AG04450 (cell line): ENCODE measurements at regions not wholly inside any gene's neighbourhood (a gene's known extent, or its start where the extent isn't known, plus 50 kb on each side); places are given as distances from the start of the nearest gene placed in this dataset.

Source experiments
- CTCF ChIA-PET: fragments of 300-600, 350-600 bp; formaldehyde crosslinking; extraction: SDS; loops from one replicate; lab custom pipeline; 2022; ENCODE audit warnings: antibody characterized with exemption, inconsistent platforms; lab: Charles Lee
- POLR2A ChIA-PET: fragments of 350-600 bp; formaldehyde crosslinking; extraction: SDS; loops from one replicate; lab custom pipeline; 2021; ENCODE audit warnings: antibody characterized with exemption, inconsistent platforms; lab: Yijun Ruan, JAX
- DNase-seq: peaks from one replicate; pipeline ENCODE4 v3.0.0-alpha.2; 2011; ENCODE audit warnings: low read depth, low spot score
- H3K27ac ChIP-seq: one replicate; pipeline ENCODE4 v1.5.1; 2012; ENCODE audit warnings: low read depth, low read length, control low read depth
- H3K27me3 ChIP-seq: one replicate; pipeline ENCODE4 v1.6.0; 2012; ENCODE audit warnings: low read length; ENCODE audit not compliant: control insufficient read depth, insufficient read depth
- H3K4me3 ChIP-seq: 2 replicates; pipeline ENCODE4 v1.5.1; 2011; ENCODE audit warnings: mild to moderate bottlenecking, low read depth, low read length, control low read depth
- H3K9me3 ChIP-seq: 2 replicates; pipeline ENCODE4 v1.5.1; 2012; ENCODE audit warnings: low read length; ENCODE audit not compliant: control insufficient read depth, insufficient read depth
- TF ChIP-seq, protein P1 (sequence below): IDR thresholded peaks from 2 replicates; pipeline ENCODE4 v1.5.1; 2011; ENCODE audit warnings: low read depth, low read length, control low read depth, inconsistent platforms

DNA sequence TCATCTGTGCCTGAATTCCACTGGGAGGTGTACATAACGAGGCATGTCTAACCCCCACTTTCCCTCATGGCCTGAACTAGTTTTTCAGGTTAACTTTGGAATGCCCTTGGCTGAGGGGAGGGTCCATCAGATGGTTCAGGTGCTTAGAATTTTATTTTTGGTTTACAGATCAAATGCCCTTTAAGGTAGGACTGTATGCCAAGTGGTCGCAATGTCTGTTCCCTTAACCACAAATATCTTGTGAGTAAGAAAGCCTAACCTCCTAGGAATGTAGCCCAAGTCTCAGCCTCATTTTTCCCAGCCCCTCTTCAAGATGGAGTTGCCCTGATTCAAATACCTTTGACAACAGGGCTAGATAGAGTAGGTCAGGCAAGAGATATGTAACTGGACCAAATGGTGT is 78.4 kb downstream of the RNASET2 start:
- Histone ChIP-seq H3K4me3 (no peak overlapping the region), H3K27me3 (no peaks in the 10 kb centered on the region), H3K9me3 (no peaks in the 10 kb centered on the region), H3K27ac (no peak overlapping the region)
- ChIA-PET CTCF (no interaction called here), POLR2A (no interaction called here)
- TF ChIP-seq, protein P1, sequence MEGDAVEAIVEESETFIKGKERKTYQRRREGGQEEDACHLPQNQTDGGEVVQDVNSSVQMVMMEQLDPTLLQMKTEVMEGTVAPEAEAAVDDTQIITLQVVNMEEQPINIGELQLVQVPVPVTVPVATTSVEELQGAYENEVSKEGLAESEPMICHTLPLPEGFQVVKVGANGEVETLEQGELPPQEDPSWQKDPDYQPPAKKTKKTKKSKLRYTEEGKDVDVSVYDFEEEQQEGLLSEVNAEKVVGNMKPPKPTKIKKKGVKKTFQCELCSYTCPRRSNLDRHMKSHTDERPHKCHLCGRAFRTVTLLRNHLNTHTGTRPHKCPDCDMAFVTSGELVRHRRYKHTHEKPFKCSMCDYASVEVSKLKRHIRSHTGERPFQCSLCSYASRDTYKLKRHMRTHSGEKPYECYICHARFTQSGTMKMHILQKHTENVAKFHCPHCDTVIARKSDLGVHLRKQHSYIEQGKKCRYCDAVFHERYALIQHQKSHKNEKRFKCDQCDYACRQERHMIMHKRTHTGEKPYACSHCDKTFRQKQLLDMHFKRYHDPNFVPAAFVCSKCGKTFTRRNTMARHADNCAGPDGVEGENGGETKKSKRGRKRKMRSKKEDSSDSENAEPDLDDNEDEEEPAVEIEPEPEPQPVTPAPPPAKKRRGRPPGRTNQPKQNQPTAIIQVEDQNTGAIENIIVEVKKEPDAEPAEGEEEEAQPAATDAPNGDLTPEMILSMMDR: no peak
- DNase-seq: no peak

DNA sequence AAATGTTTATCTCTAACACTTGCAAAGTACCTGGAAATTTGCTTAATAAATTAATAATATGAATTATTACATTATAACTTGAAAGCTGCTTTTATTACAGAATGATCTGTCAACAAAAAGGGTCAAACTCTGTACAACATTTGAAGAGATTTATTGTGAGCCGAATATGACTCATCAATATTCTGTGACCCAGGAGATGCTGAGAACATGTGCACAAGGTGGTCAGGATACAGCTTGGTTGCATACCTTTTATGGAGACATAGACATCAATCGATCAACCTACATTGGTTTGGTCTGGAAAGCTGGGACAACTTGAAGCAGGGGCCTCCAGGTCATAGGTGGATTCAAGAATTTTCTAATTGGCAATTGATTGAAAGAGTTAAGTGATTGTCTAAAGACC is 79.0 kb downstream of the RNASET2 start:
- H3K27ac ChIP-seq: no peak overlapping the region
- TF ChIP-seq, protein P1: no peak
- ChIA-PET POLR2A (no interaction called here), CTCF (no interaction called here)
- no peaks in the 10 kb centered on the region for H3K27me3 ChIP-seq
- H3K4me3 ChIP-seq: no peak overlapping the region
- DNase-seq: no peak
- H3K9me3 ChIP-seq: no peaks in the 10 kb centered on the region

DNA sequence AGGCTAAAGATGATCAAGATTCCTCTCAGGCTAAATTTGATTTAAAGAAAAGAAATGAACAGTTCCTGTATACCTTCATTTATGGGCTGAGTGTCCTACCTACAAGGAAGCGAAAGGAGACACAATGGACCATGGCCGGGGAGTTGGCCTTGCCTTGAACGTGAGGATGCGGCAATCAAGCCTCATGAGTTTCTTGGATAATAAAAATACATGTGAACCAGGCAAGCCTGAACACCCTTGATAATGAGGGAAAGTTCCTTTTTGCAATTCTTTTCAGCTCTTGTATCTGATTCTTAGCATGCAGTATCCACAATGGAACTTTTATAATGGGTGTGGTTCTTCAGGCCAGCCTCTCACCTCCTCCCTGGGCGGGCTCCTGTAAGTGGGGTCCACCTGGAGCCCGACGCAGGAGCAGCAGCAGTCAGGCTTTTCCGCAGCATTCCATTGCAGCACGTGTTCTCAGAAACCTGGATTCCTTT is 83.8 kb downstream of the RNASET2 start:
- Histone ChIP-seq H3K9me3 (no peaks in the 10 kb centered on the region), H3K4me3 (no peak overlapping the region), H3K27me3 (no peaks in the 10 kb centered on the region), H3K27ac (no peak overlapping the region)
- no peak for DNase-seq
- TF ChIP-seq, protein P1: no peak
- POLR2A ChIA-PET: no interaction called here
- CTCF ChIA-PET: interaction anchor here (1.5 kb wide), 1 partner anchor 98 kb away, joined by 5 read pairs; no protein-coding TSS in a partner anchor

DNA sequence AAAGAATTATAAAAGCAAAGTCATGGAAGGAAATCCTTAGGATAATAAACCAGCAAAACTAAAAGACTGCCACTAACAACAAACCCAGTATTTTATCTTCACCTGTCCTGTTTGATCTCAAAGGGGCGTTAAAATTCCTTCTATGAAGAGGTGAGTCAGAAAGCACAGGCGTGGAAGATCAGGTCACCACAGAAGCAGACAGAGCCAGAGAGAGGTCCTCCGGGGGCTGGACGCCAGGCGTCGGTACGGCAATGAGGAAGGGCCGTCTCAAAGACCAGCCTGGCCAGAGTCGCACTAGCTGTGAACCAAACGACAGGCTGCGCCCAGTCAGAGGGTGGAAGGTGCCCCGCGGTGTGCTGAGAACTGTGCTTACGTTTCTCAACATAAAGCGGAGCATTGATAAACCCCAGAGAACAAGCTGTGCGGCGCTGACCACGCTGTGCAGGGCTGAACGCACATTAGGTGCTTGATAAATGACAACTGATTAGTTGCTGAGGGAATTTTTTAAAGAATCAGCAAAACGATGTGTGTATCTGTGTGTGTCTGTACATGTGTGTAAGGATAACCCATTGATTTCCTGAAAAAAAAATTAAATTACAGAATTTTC is 85.6 kb downstream of the RNASET2 start:
- H3K4me3 ChIP-seq: no peak overlapping the region
- no peak for DNase-seq
- POLR2A ChIA-PET: no interaction called here
- H3K27me3 ChIP-seq: no peaks in the 10 kb centered on the region
- TF ChIP-seq, protein P1: no peak
- no peaks in the 10 kb centered on the region for H3K9me3 ChIP-seq
- CTCF ChIA-PET: no interaction called here
- no peak overlapping the region for H3K27ac ChIP-seq

DNA sequence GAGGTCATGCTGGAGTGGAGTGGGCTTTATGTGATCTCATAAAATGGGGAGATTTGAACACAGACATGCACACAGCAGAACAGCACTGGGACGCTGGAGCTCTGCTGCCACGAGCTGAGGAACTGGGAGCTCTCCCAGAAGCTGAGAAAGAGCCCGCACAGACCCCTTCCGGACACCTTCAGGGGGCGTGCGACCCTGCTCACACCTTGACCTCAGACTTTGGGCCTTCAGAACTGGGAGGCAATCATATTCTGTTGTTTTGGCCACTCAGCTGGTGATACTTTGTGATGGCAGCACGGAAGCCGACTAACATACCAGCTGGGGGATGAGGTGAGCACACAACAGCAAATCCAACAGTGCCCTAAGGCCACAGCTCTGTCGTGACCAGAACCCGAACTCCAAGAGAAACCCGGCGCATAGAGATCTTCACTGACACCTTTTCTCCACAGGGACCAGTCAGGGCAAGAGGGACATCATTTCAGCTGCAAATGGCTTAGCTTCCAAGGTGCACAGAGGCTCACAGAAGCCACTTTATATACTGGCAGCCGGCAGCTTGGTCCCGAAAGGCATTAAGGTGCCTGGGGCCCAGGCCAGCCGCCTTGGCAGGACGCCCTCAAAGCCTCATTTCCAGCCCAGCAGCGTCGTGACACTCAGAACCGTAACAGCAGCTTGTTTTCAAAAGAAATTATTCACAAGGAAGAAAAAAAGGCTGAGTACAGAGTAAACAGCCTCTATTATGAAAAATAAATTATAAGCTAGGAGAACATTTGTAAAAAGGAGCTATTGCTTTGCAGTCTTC is 89.3 kb downstream of the RNASET2 start:
- ChIA-PET CTCF (no interaction called here), POLR2A (no interaction called here)
- Histone ChIP-seq H3K27me3 (peaks cover 17% of the 10 kb centered on the region), H3K27ac (no peak overlapping the region), H3K4me3 (no peak overlapping the region), H3K9me3 (no peaks in the 10 kb centered on the region)
- DNase-seq: no peak
- TF ChIP-seq, protein P1: no peak
